Neural cell (in vitro differentiated cells): ENCODE measurements at regions not wholly inside any gene's neighbourhood (a gene's known extent, or its start where the extent isn't known, plus 50 kb on each side); places are given as distances from the start of the nearest gene placed in this dataset.

Experiments
- H2AFZ ChIP-seq: fragments of 200-600, 300-800 bp; sonication (generic), shearing (Covaris generic); 2 replicates; pipeline ENCODE4 v1.6.0; 2014; ENCODE audit warnings: low read depth, mild to moderate bottlenecking, antibody characterized with exemption, low read length, moderate library complexity
- H3F3A ChIP-seq: fragments of 200-600 bp; shearing (Covaris generic); 2 replicates; pipeline ENCODE4 v1.6.1; 2016; ENCODE audit warnings: mild to moderate bottlenecking, moderate library complexity, mixed read lengths, antibody characterized with exemption, low read length; ENCODE audit not compliant: insufficient read depth, poor library complexity, severe bottlenecking
- H3K27ac ChIP-seq: fragments of 200-600, 300-800 bp; sonication (generic), shearing (Covaris generic); 2 replicates; pipeline ENCODE4 v1.5.1; 2014; ENCODE audit warnings: mild to moderate bottlenecking, low read length, moderate library complexity
- H3K27me3 ChIP-seq: fragments of 300-800, 200-600 bp; sonication (generic), shearing (Covaris generic); 2 replicates; pipeline ENCODE4 v1.6.0; 2014; ENCODE audit warnings: mild to moderate bottlenecking, low read depth, low read length, moderate library complexity; ENCODE audit not compliant: insufficient read depth
- H3K36me3 ChIP-seq: fragments of 300-800, 200-600 bp; sonication (generic), shearing (Covaris generic); 2 replicates; pipeline ENCODE4 v1.5.1; 2014; ENCODE audit warnings: mild to moderate bottlenecking, antibody characterized with exemption, low read length, moderate library complexity; ENCODE audit not compliant: insufficient read depth
- H3K4me2 ChIP-seq: fragments of 300-800, 200-600 bp; sonication (generic), shearing (Covaris generic); 2 replicates; pipeline ENCODE4 v1.6.0; 2014; ENCODE audit warnings: mild to moderate bottlenecking, low read length
- H3K4me3 ChIP-seq: fragments of 300-800, 200-600 bp; sonication (generic), shearing (Covaris generic); 2 replicates; pipeline ENCODE4 v1.5.1; 2014; ENCODE audit warnings: mild to moderate bottlenecking, low read length, moderate library complexity
- H3K79me2 ChIP-seq: fragments of 200-600 bp; shearing (Covaris generic); replicated peaks from 2 replicates; pipeline ENCODE4 v1.6.0; 2014; ENCODE audit warnings: mild to moderate bottlenecking, low read length, moderate library complexity; ENCODE audit not compliant: insufficient read depth
- H3K9ac ChIP-seq: fragments of 300-800, 200-600 bp; sonication (generic), shearing (Covaris generic); 2 replicates; pipeline ENCODE4 v1.6.1; 2016; ENCODE audit warnings: mild to moderate bottlenecking, low read length, mixed read lengths
- H3K9me2 ChIP-seq: fragments of 200-600 bp; shearing (Covaris generic); 2 replicates; pipeline ENCODE4 v1.6.1; 2016; ENCODE audit warnings: mild to moderate bottlenecking, low read length, mixed read lengths; ENCODE audit not compliant: insufficient read depth
- H3K9me3 ChIP-seq: fragments of 200-600, 300-800 bp; sonication (generic), shearing (Covaris generic); 2 replicates; pipeline ENCODE4 v1.6.1; 2016; ENCODE audit warnings: mild to moderate bottlenecking, mixed run types, low read length, moderate library complexity, mixed read lengths
- H4K20me1 ChIP-seq: fragments of 200-600 bp; shearing (Covaris generic); 2 replicates; pipeline ENCODE4 v1.6.1; 2016; ENCODE audit warnings: mild to moderate bottlenecking, mixed run types; ENCODE audit not compliant: insufficient read depth
- CTCF ChIP-seq: fragments of 450-650 bp; IDR thresholded peaks from 2 replicates; pipeline ENCODE4 v1.5.1; 2014; ENCODE audit warnings: antibody characterized with exemption, mild to moderate bottlenecking, moderate library complexity; ENCODE audit not compliant: poor library complexity, severe bottlenecking
- EP300 ChIP-seq: fragments of 450-650 bp; conservative IDR thresholded peaks from 2 replicates; pipeline ENCODE4 v1.6.1; 2014; ENCODE audit warnings: antibody characterized with exemption, mild to moderate bottlenecking, moderate library complexity; ENCODE audit not compliant: poor library complexity, severe bottlenecking
- EZH2 ChIP-seq: fragments of 200-600, 300-800 bp; shearing (Covaris generic), sonication (generic); IDR thresholded peaks from 2 replicates; pipeline ENCODE4 v1.6.1; 2014; ENCODE audit warnings: antibody characterized with exemption, low read length, borderline replicate concordance, mild to moderate bottlenecking; ENCODE audit not compliant: insufficient read depth, poor library complexity, severe bottlenecking
- MXI1 ChIP-seq: fragments of 450-650 bp; conservative IDR thresholded peaks from 2 replicates; pipeline ENCODE4 v1.6.1; 2014; ENCODE audit warnings: antibody characterized with exemption, mild to moderate bottlenecking; ENCODE audit not compliant: poor library complexity, severe bottlenecking
- POLR2AphosphoS5 ChIP-seq: IDR thresholded peaks from 2 replicates; pipeline ENCODE4 v1.6.1; 2012
- RAD21 ChIP-seq: fragments of 450-650 bp; conservative IDR thresholded peaks from 2 replicates; pipeline ENCODE4 v1.6.1; 2014; ENCODE audit warnings: antibody characterized with exemption, mild to moderate bottlenecking, moderate library complexity
- REST ChIP-seq: IDR thresholded peaks from 2 replicates; pipeline ENCODE4 v1.6.1; 2012; ENCODE audit warnings: borderline replicate concordance
- SMC3 ChIP-seq: fragments of 450-650 bp; conservative IDR thresholded peaks from 2 replicates; pipeline ENCODE4 v1.6.1; 2014; ENCODE audit warnings: antibody characterized with exemption, mild to moderate bottlenecking, moderate library complexity; ENCODE audit not compliant: poor library complexity
- TAF1 ChIP-seq: IDR thresholded peaks from 2 replicates; pipeline ENCODE4 v1.6.1; 2012; ENCODE audit warnings: low read depth

GRCh38 chr1:195472291-195472690 lies 1135.9 kb downstream of the KCNT2 start:
- H3K36me3 ChIP-seq, result no peaks in the 10 kb centered on the region
- H4K20me1 ChIP-seq, result no peaks in the 10 kb centered on the region
- H3K27me3 ChIP-seq, result no peaks in the 10 kb centered on the region
- no peak overlapping the region for H3K27ac ChIP-seq
- no peaks in the 10 kb centered on the region for H3K9me2 ChIP-seq
- no peak overlapping the region for H3K9ac ChIP-seq
- H3K9me3 ChIP-seq, result no peaks in the 10 kb centered on the region
- TF ChIP-seq CTCF (peak; percentile 39), EZH2 (no peak), SMC3 (peak; percentile 41), RAD21 (peak; percentile 35), POLR2AphosphoS5 (peak; percentile 52), REST (peak; percentile 92), MXI1 (no peak), TAF1 (no peak), EP300 (no peak)
- peak overlapping the region; percentile 26 for H3K4me2 ChIP-seq
- no peaks in the 10 kb centered on the region for H3K79me2 ChIP-seq
- H2AFZ ChIP-seq, result no peak overlapping the region
- no peaks in the 10 kb centered on the region for H3F3A ChIP-seq
- peak overlapping the region; percentile 20 for H3K4me3 ChIP-seq

GRCh38 chr1:195466639-195467038 lies 1141.6 kb downstream of the KCNT2 start:
- TF ChIP-seq REST (no peak), TAF1 (no peak), RAD21 (no peak), CTCF (no peak), POLR2AphosphoS5 (no peak), EP300 (no peak), EZH2 (no peak), MXI1 (no peak), SMC3 (no peak)
- no peak overlapping the region for H3K27ac ChIP-seq
- no peak overlapping the region for H2AFZ ChIP-seq
- H3K9me2 ChIP-seq, result no peaks in the 10 kb centered on the region
- no peak overlapping the region for H3K4me2 ChIP-seq
- H3K79me2 ChIP-seq, result no peaks in the 10 kb centered on the region
- no peaks in the 10 kb centered on the region for H4K20me1 ChIP-seq
- H3K4me3 ChIP-seq, result no peak overlapping the region
- no peaks in the 10 kb centered on the region for H3K9me3 ChIP-seq
- no peaks in the 10 kb centered on the region for H3F3A ChIP-seq
- H3K27me3 ChIP-seq, result no peaks in the 10 kb centered on the region
- no peaks in the 10 kb centered on the region for H3K36me3 ChIP-seq
- no peak overlapping the region for H3K9ac ChIP-seq
